RWPE1 (cell line): ENCODE measurements at regions not wholly inside any gene's neighbourhood (a gene's known extent, or its start where the extent isn't known, plus 50 kb on each side); places are given as distances from the start of the nearest gene placed in this dataset.

Experiments
- CTCF ChIA-PET: fragments of 350-600 bp; sonication (Branson Sonifier 250); formaldehyde crosslinking; extraction: SDS; loops from one replicate; lab custom pipeline; 2021; lab: Yijun Ruan, JAX
- POLR2A ChIA-PET: fragments of 400-600 bp; formaldehyde crosslinking; extraction: SDS; loops from one replicate; lab custom pipeline; 2020; ENCODE audit warnings: antibody characterized with exemption; ENCODE audit not compliant: low non-redundant PET; lab: Yijun Ruan, JAX
- DNase-seq: peaks from one replicate; pipeline ENCODE4 v3.0.0; 2012; ENCODE audit warnings: low spot score
- H3K27ac ChIP-seq: fragments of 450-650 bp; 2 replicates; pipeline ENCODE4 v1.5.1; 2017
- CTCF ChIP-seq: fragments of 450-650 bp; conservative IDR thresholded peaks from 2 replicates; pipeline ENCODE4 v1.5.1; 2017; ENCODE audit warnings: low read depth, mild to moderate bottlenecking

- no peak for TF ChIP-seq CTCF
- H3K27ac ChIP-seq: no peak overlapping the region
- DNase-seq: no peak
- CTCF ChIA-PET: no interaction called here
- POLR2A ChIA-PET: no interaction called here
Measured at GRCh38 chr14:29156096-29156495, 389.5 kb downstream of the FOXG1 start.

GRCh38 chr14:29161593-29161992, 395.0 kb downstream of the FOXG1 start:
- CTCF ChIA-PET: no interaction called here

GRCh38 chr14:29163109-29163508, 396.5 kb downstream of the FOXG1 start:
- no peak for TF ChIP-seq CTCF
- no peak for DNase-seq
- ChIA-PET POLR2A (no interaction called here), CTCF (no interaction called here)
- H3K27ac ChIP-seq: no peak overlapping the region

More at GRCh38 chr14:29161593-29161992, 395.0 kb downstream of the FOXG1 start:
- POLR2A ChIA-PET: no interaction called here
- no peak overlapping the region for H3K27ac ChIP-seq
- TF ChIP-seq CTCF: no peak
- no peak for DNase-seq

GRCh38 chr14:29165431-29165830, 398.8 kb downstream of the FOXG1 start:
- DNase-seq: no peak
- TF ChIP-seq CTCF: no peak
- ChIA-PET POLR2A (no interaction called here), CTCF (no interaction called here)
- H3K27ac ChIP-seq: no peak overlapping the region

- POLR2A ChIA-PET: no interaction called here
- no peak for DNase-seq
Measured at GRCh38 chr14:29166507-29166906, 399.9 kb downstream of the FOXG1 start.

GRCh38 chr14:29168149-29168548, 401.6 kb downstream of the FOXG1 start:
- CTCF ChIA-PET: no interaction called here
- no peak for DNase-seq
- POLR2A ChIA-PET: no interaction called here
- H3K27ac ChIP-seq: no peak overlapping the region
- no peak for TF ChIP-seq CTCF

More at GRCh38 chr14:29166507-29166906, 399.9 kb downstream of the FOXG1 start:
- CTCF ChIA-PET: no interaction called here
- TF ChIP-seq CTCF: no peak
- H3K27ac ChIP-seq: no peak overlapping the region
